Ascending aorta (tissue), 2 donors: ENCODE measurements at regions not wholly inside any gene's neighbourhood (a gene's known extent, or its start where the extent isn't known, plus 50 kb on each side); places are given as distances from the start of the nearest gene placed in this dataset.

Experiments
- DNase-seq, 2 donors: peaks; one replicate each; pipeline ENCODE4 v3.0.0-alpha.2; 2019; ENCODE audit warnings: low spot score in 2 of 2
- H3K27ac ChIP-seq, 2 donors: fragments of 200-600 bp; sonication (generic); one replicate each; pipeline ENCODE4 v1.5.1; 2016 to 2017; ENCODE audit warnings: mild to moderate bottlenecking in 1 of 2
- H3K27me3 ChIP-seq: fragments of 200-600 bp; sonication (generic); one replicate; pipeline ENCODE4 v1.5.1; 2017
- H3K36me3 ChIP-seq, 2 donors: fragments of 200-600 bp; sonication (generic); one replicate each; pipeline ENCODE4 v1.5.1; 2016
- H3K4me1 ChIP-seq, 2 donors: fragments of 200-600 bp; sonication (generic); one replicate each; pipeline ENCODE4 v1.5.1; 2016 to 2017; ENCODE audit warnings: mild to moderate bottlenecking in 1 of 2
- H3K4me3 ChIP-seq, 2 donors: fragments of 200-600 bp; sonication (generic); one replicate each; pipeline ENCODE4 v1.5.1; 2016 to 2017; ENCODE audit warnings: mild to moderate bottlenecking in 1 of 2
- H3K9me3 ChIP-seq, 2 donors: fragments of 200-600 bp; sonication (generic); one replicate each; pipeline ENCODE4 v1.5.1; 2016
- CTCF ChIP-seq, 3 experiments: fragments of 200-600 bp in 2 of 3; fragments of 450-650 bp in 1 of 3; sonication (generic) in 2 of 3; IDR thresholded peaks; one replicate each; pipeline ENCODE4 v1.5.1; 2016 to 2019; ENCODE audit warnings: antibody characterized with exemption in 3 of 3, mild to moderate bottlenecking in 1 of 3, moderate library complexity in 1 of 3
- intact Hi-C: fragments of 100-400 bp; cut with DNase I; formaldehyde crosslinking; loops from one replicate; pipeline ENCODE4 v1.15.1; 2023

DNA sequence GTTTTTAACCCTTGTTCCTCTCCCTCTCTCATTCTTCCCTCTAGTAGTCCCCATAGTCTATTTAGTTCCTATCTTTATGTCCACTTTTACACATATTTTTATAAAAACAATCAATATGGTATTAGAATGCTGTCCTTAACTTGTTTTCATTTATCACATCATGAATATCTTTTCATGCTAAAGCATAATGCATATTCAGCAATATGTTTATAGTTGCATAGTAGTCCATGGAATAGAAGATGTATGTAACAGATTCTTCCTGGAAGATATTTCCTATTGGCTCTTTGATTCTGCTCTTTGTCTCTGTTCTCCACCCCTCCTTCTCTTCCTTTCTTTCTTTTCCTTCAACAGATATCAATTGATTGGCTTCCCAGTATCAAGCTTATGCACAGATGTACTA, 1047.1 kb upstream of the TENM4 start:
- Histone ChIP-seq H3K4me3 (no peak overlapping the region), H3K27me3 (no peaks in the 10 kb centered on the region), H3K27ac (no peak overlapping the region), H3K36me3 (no peaks in the 10 kb centered on the region), H3K4me1 (no peaks in the 10 kb centered on the region), H3K9me3 (peaks cover 0 to 4% of the 10 kb centered on the region in 2 donors)
- no peak for TF ChIP-seq CTCF (IDR thresholded peaks at IDR 0.05)
- intact Hi-C loops, result no loop called here
- no peak for DNase-seq

- no peak for TF ChIP-seq CTCF (IDR thresholded peaks at IDR 0.05)
- DNase-seq, result no peak
- intact Hi-C loops, result no loop called here
- no peaks in the 10 kb centered on the region for H3K36me3 ChIP-seq
- no peaks in the 10 kb centered on the region for H3K9me3 ChIP-seq
- no peak overlapping the region for H3K4me3 ChIP-seq
- no peaks in the 10 kb centered on the region for H3K27me3 ChIP-seq
- no peak overlapping the region for H3K27ac ChIP-seq
- no peaks in the 10 kb centered on the region for H3K4me1 ChIP-seq
Observed at GRCh38 chr11:80486678-80487077, 1045.8 kb upstream of the TENM4 start.

DNA sequence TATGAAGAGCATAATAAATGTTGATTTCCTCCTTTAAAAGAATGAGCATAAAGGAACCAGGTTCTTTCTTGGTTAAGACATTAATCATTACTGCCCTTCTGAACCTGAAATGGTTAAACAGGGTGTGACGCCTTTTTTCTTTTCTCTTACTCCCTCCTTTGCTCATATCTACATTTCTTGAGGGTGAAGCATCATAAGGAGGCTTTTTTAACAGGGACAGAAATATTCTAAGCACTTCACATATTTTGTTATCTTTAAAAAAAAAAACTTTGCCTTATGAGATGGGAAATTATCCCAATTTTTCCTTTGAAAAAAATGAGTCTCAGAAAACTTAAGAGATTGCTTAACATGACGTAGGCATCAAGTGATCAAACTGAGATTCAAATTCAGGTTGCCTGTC, 1036.3 kb upstream of the TENM4 start:
- Histone ChIP-seq H3K36me3 (no peaks in the 10 kb centered on the region), H3K9me3 (no peaks in the 10 kb centered on the region), H3K27ac (no peak overlapping the region), H3K27me3 (no peaks in the 10 kb centered on the region), H3K4me3 (no peak overlapping the region), H3K4me1 (no peaks in the 10 kb centered on the region)
- no peak for DNase-seq
- TF ChIP-seq CTCF (IDR thresholded peaks at IDR 0.05), result no peak
- intact Hi-C loops, result no loop called here

- DNase-seq, result no peak
- no peaks in the 10 kb centered on the region for H3K27me3 ChIP-seq
- TF ChIP-seq CTCF (IDR thresholded peaks at IDR 0.05), result no peak
- H3K27ac ChIP-seq, result no peak overlapping the region
- no peak overlapping the region for H3K4me3 ChIP-seq
- H3K9me3 ChIP-seq, result no peaks in the 10 kb centered on the region
- no peaks in the 10 kb centered on the region for H3K36me3 ChIP-seq
- no peaks in the 10 kb centered on the region for H3K4me1 ChIP-seq
- intact Hi-C loops, result no loop called here
Observed at GRCh38 chr11:80473562-80473961, 1032.7 kb upstream of the TENM4 start.

DNA sequence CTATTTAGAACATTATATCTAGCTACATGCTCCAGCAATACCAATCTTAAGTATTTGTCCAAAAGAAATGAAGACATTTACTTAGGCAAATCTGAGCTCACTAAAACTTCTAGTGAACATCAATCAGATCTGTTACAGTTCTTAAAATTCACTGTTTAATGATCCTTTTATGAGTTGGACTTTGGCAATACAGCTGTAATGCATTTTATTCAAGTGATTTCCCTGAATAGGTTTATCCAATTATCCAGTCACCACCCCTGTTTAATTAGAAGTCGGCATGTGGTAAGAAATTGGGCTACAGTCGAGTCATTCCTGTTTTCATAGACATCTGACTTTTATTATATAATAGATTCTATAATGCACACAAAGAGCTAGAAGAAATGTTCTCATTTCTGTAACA, 1029.0 kb upstream of the TENM4 start:
- Histone ChIP-seq H3K4me3 (no peak overlapping the region), H3K27me3 (no peaks in the 10 kb centered on the region), H3K4me1 (no peaks in the 10 kb centered on the region), H3K36me3 (no peaks in the 10 kb centered on the region), H3K27ac (no peak overlapping the region), H3K9me3 (no peaks in the 10 kb centered on the region)
- DNase-seq, result no peak
- intact Hi-C loops, result no loop called here
- no peak for TF ChIP-seq CTCF (IDR thresholded peaks at IDR 0.05)

DNA sequence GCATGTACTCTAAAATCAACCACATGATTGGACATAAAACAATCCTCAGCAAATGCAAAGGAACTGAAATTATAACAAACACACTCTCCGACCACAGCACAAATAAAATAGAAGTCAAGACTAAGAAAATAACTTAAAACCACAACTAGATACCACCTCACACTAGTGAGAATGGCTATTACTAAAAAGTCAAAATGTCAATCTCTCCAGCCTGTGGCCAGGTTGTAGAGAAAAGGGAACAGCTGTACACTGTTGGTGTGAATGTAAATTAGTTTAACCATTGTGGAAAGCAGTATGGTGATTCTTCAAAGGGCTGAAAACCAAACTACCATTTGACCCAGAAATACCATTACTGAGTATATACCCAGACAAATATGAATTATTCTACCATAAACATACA, 1025.7 kb upstream of the TENM4 start:
- no peak overlapping the region for H3K4me3 ChIP-seq
- H3K36me3 ChIP-seq, result no peaks in the 10 kb centered on the region
- intact Hi-C loops, result no loop called here
- no peaks in the 10 kb centered on the region for H3K9me3 ChIP-seq
- H3K27me3 ChIP-seq, result no peaks in the 10 kb centered on the region
- DNase-seq, result no peak
- no peak for TF ChIP-seq CTCF (IDR thresholded peaks at IDR 0.05)
- H3K4me1 ChIP-seq, result no peaks in the 10 kb centered on the region
- no peak overlapping the region for H3K27ac ChIP-seq
